GM12892 (cell line): ENCODE measurements at regions not wholly inside any gene's neighbourhood (a gene's known extent, or its start where the extent isn't known, plus 50 kb on each side); places are given as distances from the start of the nearest gene placed in this dataset.

Experiments
- POLR2A ChIP-seq: IDR thresholded peaks from 2 replicates; pipeline ENCODE4 v1.6.1; 2011; ENCODE audit warnings: low read depth, low read length, control low read depth
- POLR2AphosphoS5 ChIP-seq: IDR thresholded peaks from 2 replicates; pipeline ENCODE4 v1.6.1; 2011; ENCODE audit warnings: low read depth, low read length, control low read depth
- TAF1 ChIP-seq: IDR thresholded peaks from 2 replicates; pipeline ENCODE4 v1.6.1; 2011; ENCODE audit warnings: low read depth, mild to moderate bottlenecking, control low read depth, low read length, borderline replicate concordance

DNA sequence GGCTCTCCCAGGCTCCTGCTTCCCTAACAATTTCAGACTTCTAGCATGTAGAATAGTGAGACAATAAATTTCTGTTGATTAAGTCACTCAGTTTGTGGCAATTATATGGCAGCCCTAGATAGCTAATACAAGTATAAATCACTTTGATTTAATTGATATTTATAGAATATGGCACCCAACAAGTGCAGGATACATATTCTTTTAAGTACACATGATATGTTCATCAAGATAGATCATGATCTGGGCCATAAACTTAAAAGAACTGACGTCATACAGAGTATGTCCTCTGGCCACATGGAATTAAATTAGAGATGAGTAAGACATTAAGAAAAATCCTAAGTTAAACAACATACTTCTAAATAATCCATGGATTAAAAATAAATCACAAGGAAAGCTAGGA lies 67.5 kb upstream of the AMOTL1 start:
- TF ChIP-seq POLR2AphosphoS5 (no peak), POLR2A (no peak), TAF1 (no peak)
